ENCODE measurements at regions not wholly inside any gene's neighbourhood (a gene's known extent, or its start where the extent isn't known, plus 50 kb on each side); places are given as distances from the start of the nearest gene placed in this dataset.

DNA sequence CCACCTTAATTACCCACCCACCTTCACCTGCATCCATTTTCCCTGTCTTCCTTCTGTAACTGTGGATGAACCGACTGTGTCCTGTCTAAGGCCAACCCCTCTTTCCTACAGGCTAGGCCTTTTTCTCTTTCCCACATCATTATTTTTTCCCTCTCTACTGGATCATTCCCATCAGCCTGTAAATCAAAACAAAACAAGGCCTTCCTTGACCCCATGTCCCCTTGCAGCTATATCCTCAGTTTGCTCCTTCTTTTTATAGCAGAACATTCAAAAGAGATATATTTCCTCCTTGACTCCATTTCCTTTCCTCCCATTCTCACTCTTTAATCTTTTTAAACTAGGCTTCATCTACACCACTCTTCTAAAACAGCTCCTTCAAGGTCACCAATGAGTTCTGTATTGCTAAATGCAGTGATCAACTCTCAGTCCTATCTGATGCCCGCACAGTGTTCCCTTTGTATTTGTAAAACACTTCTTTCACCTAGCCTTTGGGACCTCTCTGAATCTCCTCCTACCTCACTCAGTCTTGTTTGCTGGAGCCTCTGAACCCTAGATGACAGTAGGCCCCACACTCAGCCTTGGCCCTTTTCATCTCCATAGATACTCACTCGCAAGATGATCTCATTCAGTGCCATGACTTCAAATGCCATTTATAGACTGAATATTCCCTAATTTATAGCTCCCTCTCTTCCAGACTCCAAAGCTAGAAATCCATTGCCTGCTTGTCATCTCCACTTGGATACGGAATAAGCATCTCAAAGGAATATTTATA, 55.7 kb downstream of the CXCR4 start:
- peak; percentile 47 for DNase-seq

- DNase-seq, result no peak
These were observed 57.5 kb downstream of the CXCR4 start for GRCh38 chr2:136060416-136060815.

DNA sequence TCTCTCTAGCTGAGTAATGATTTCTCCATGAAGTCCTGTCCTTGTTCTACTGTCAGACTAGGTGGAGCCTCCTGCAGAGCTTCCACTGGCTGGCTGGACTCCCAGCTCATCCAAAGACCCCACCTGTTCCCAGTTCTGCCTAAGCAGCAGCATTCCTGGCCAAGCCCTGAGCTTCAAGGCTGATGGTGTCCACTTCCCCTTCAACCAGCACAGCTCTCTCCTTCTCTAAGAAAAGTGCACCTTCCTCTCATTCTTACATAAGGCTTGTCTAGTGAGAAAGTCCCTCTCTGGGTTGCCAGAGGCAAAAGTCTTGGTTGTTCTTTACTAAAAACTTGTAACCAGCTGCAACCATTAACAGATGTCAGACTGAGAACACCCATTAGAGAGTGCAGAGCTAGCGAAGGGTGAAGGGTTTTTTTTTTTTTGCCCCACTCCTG, 58.9 kb downstream of the CXCR4 start:
- no peak for DNase-seq

GRCh38 chr2:136058262-136058661, 59.7 kb downstream of the CXCR4 start:
- DNase-seq, result no peak

DNA sequence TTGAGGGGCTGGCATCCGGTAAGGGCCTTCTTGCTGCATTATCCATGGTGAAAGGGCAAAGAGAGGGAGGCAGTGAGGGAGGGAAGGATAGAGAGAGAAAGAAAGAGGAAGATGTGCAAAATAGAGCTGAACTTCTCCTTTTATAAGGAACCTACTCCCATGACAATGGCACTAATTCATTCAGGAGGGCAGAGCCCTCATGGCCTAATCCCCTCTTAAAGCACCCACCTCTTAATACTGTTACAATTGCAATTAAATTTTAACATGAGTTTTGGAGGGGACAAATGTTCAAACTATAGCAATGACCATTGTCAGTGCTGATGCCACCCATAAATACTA, 60.2 kb downstream of the CXCR4 start:
- DNase-seq, result no peak

GRCh38 chr2:136057023-136057801, 60.7 kb downstream of the CXCR4 start:
- DNase-seq, result no peak

GRCh38 chr2:136055929-136056688, 61.8 kb downstream of the CXCR4 start:
- no peak for DNase-seq

- no peak for DNase-seq
These were observed 63.1 kb downstream of the CXCR4 start for GRCh38 chr2:136054856-136055255.

GRCh38 chr2:136052369-136053362, 65.3 kb downstream of the CXCR4 start:
- DNase-seq, result no peak

GRCh38 chr2:136051725-136052048, 66.3 kb upstream of the DARS1 start:
- no peak for DNase-seq

GRCh38 chr2:136051001-136051724, 65.7 kb upstream of the DARS1 start:
- DNase-seq, result no peak

DNA sequence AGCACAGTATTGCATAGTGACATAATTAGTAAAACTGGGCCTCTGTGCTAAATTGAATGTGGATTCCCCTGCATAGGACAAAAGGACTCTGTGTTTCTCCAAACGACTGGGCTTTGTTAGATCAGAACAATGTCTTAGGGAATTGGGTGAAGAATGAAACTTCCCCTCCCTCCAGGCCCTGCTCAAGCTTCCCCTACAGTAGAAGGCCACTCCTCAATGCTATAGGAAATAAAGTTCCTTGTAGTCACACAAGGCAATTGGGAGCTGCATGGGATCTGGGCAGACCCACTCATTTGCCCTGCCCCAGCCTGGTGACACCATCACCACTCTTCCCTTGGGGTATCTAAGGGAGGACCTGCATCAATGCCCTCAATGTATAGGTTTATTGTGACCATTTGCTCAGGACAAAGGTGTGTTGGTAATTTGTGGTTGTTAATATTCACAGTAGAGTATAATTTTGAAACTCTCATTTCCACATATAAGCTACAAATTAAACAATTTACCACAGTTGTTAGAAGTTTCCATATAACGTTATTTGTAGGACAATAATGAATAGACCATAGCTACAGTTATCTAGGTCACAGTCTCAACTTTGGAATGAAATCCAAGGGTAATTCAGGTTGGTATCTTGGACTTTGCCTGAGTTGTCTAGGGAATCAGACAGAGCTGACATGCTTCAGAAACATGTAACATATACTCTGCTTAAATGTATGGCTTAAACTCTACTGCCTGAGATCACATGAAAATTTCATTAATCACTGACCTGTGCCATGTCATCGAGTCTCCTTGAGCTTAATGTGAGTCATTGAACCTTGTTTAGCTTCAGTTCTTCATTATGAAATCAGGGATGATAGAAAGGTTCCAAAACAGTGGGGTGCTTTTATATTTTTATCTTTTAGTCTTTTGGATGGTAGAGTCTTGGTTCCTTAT, 64.8 kb upstream of the DARS1 start:
- DNase-seq, result no peak

GRCh38 chr2:136049011-136049742, 63.8 kb upstream of the DARS1 start:
- no peak for DNase-seq

DNA sequence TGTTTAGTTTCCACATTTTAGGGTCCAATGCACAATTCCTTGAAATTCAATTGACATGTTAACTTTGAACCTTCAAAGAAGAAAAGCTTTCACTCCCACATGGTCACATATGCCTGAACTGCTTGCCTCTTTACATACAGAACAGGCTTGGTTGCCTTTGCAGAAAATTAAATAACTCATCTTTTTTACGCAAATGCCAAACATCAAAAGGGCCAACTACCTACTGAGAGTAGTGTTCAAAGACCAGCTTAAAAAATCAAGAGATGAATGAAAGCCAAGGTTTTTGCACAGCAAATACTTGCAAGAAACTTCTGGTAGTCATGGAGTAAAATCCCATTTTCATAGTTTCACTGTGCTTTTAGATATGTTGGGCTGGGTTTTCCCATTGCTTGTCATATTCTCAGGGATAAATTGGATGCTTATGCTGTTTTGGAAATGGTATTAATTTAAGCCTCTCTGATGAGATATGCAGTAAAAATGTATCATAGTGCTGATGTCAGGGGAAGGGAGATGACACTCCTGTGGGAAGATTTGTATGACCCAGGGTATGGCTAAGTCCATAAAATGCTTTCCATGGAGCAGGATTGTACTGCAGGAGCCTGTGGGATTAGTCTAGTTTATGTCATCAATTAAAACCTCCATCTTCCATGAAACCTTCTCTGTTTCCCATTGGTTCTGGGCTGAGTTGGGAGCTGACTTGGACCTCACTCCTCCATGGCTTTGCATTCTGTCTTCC, 60.6 kb upstream of the DARS1 start:
- no peak for DNase-seq

GRCh38 chr2:136045344-136045743, 59.9 kb upstream of the DARS1 start:
- no peak for DNase-seq
